ENCODE measurements at regions not wholly inside any gene's neighbourhood (a gene's known extent, or its start where the extent isn't known, plus 50 kb on each side); places are given as distances from the start of the nearest gene placed in this dataset.

- 82 to 88% (median 83%) methylated on average over 5 of the region's 5 CpGs for WGBS, 4 donors
- H3K9me3 ChIP-seq: no peaks in the 10 kb centered on the region
- DNase-seq: no peak
- intact Hi-C loops (cut with DNase I): no loop called here
- no peaks in the 10 kb centered on the region for H3K36me3 ChIP-seq
- no peaks in the 10 kb centered on the region for H3K27me3 ChIP-seq
- H3K4me3 ChIP-seq: no peak overlapping the region
- no peak for ATAC-seq
- TF ChIP-seq CTCF (IDR thresholded peaks at IDR 0.05): no peak
- TF ChIP-seq POLR2A (IDR thresholded peaks at IDR 0.05): no peak
- no peak overlapping the region for H3K27ac ChIP-seq
- H3K4me1 ChIP-seq: no peaks in the 10 kb centered on the region
Measured at GRCh38 chr2:157159221-157159934, 98.1 kb upstream of the GALNT5 start.

- Histone ChIP-seq H3K27ac (no peak overlapping the region), H3K4me3 (no peak overlapping the region), H3K4me1 (no peaks in the 10 kb centered on the region), H3K27me3 (no peaks in the 10 kb centered on the region), H3K36me3 (no peaks in the 10 kb centered on the region), H3K9me3 (peaks cover 0 to 4% (median 0%) of the 10 kb centered on the region in 12 donors)
- intact Hi-C loops (cut with DNase I): no loop called here
- WGBS, 4 donors: 18 to 28% (median 27%) methylated on average over 3 of the region's 3 CpGs
- TF ChIP-seq CTCF (IDR thresholded peaks at IDR 0.05) (no peak), POLR2A (IDR thresholded peaks at IDR 0.05) (no peak)
- ATAC-seq (no peak), DNase-seq (no peak)
Measured at GRCh38 chr2:157160111-157160510, 97.4 kb upstream of the GALNT5 start.

DNA sequence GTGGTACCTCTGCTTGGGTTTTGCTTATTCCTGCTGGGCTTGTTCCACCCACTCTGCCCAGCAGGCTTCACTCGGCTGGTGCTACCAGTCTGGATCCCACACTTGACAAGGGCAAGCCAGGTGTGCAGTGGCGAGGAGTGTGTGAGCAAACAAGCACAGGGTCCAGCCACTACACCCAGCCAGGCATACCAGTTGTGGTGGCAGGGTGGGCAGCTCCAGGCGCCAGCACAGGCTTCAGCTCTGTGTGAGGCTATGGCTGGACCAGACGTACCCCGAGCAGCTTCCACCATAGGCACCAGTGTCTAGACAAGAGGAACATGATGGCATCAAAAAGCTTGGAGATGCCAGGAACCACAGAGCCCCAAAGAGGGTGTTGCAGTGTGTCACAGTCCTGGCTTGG is 93.1 kb upstream of the GALNT5 start:
- no peaks in the 10 kb centered on the region for H3K36me3 ChIP-seq
- intact Hi-C loops (cut with DNase I): no loop called here
- H3K4me3 ChIP-seq: no peak overlapping the region
- ATAC-seq: peak in 1 of 4 donors; percentile 41
- TF ChIP-seq CTCF (IDR thresholded peaks at IDR 0.05) (no peak), POLR2A (IDR thresholded peaks at IDR 0.05) (no peak)
- peaks cover 0 to 6% (median 0%) of the 10 kb centered on the region in 12 donors for H3K9me3 ChIP-seq
- no peaks in the 10 kb centered on the region for H3K27me3 ChIP-seq
- no peak overlapping the region for H3K27ac ChIP-seq
- DNase-seq: no peak
- no peaks in the 10 kb centered on the region for H3K4me1 ChIP-seq
- 91 to 100% (median 94%) methylated on average over 4 to 5 of the region's 5 CpGs for WGBS, 4 donors

DNA sequence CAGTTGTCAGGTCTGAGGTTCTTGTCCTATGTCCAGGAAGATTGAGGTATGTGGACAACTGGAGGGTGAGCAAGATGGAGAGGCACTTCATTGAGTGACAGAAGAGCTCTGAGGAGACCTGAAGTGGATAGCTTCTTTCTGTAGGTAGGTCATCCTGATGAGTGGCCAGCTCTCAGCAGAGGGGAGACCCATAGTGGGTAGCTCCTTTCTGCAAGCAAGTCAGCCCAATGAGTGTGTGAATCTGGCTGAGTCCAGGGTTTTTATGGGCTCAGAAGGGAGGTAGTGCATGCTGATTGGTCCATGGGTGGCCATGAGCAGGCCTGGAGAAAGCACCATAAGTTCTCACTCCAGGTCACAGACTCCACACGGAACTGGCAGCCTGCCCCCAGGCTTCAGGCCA is 92.6 kb upstream of the GALNT5 start:
- 83 to 100% (median 90%) methylated on average over 1 of the region's 1 CpG for WGBS, 4 donors
- DNase-seq (no peak), ATAC-seq (no peak)
- intact Hi-C loops (cut with DNase I): no loop called here
- Histone ChIP-seq H3K36me3 (no peaks in the 10 kb centered on the region), H3K27me3 (no peaks in the 10 kb centered on the region), H3K4me3 (no peak overlapping the region), H3K27ac (no peak overlapping the region), H3K4me1 (no peaks in the 10 kb centered on the region), H3K9me3 (peaks cover 0 to 6% (median 0%) of the 10 kb centered on the region in 12 donors)
- TF ChIP-seq CTCF (IDR thresholded peaks at IDR 0.05) (no peak), POLR2A (IDR thresholded peaks at IDR 0.05) (no peak)

All from heart left ventricle (tissue), 16 donors.